H1 (cell line): ENCODE measurements at regions not wholly inside any gene's neighbourhood (a gene's known extent, or its start where the extent isn't known, plus 50 kb on each side); places are given as distances from the start of the nearest gene placed in this dataset.

Experiments used
- E2F6 ChIP-seq: IDR thresholded peaks from 2 replicates; pipeline ENCODE4 v1.6.1; 2012; ENCODE audit warnings: inconsistent platforms
- JUND ChIP-seq: IDR thresholded peaks from 2 replicates; pipeline ENCODE4 v1.6.1; 2011; ENCODE audit warnings: mild to moderate bottlenecking, improper control_type of control experiment, low read length
- MAX ChIP-seq: IDR thresholded peaks from 2 replicates; pipeline ENCODE4 v1.6.1; 2012; ENCODE audit warnings: inconsistent platforms
- RFX5 ChIP-seq: IDR thresholded peaks from 2 replicates; pipeline ENCODE4 v1.6.1; 2011; ENCODE audit warnings: low read depth, low read length, improper control_type of control experiment, borderline replicate concordance

GRCh38 chr5:165030971-165031370 is 1525.6 kb downstream of the MAT2B start:
- TF ChIP-seq E2F6 = no peak
- no peak for TF ChIP-seq RFX5
- TF ChIP-seq MAX = no peak
- no peak for TF ChIP-seq JUND
